ENCODE measurements at regions not wholly inside any gene's neighbourhood (a gene's known extent, or its start where the extent isn't known, plus 50 kb on each side); places are given as distances from the start of the nearest gene placed in this dataset.
A peak's percentile ranks its signal among the peaks of the same experiment; 100 is the strongest.
"Not testable (repeated sequence)": the region's sequence is repeated elsewhere in the genome, so short reads cannot be mapped to it uniquely, and the experiment has no call there.

- no peak for DNase-seq (ENCODE audit: low spot score)
Measured at GRCh38 chr4:24368801-24369200, 215.6 kb downstream of the DHX15 start.

- no peak for DNase-seq (ENCODE audit: low spot score)
Measured at GRCh38 chr4:24364852-24365251, 219.5 kb downstream of the DHX15 start.

- no peak for DNase-seq (ENCODE audit: low spot score)
Measured at GRCh38 chr4:24364249-24364648, 220.1 kb downstream of the DHX15 start.

- DNase-seq (ENCODE audit: low spot score), result no peak
Measured at GRCh38 chr4:24363751-24364150, 220.6 kb downstream of the DHX15 start.

- no peak for DNase-seq (ENCODE audit: low spot score)
Measured at GRCh38 chr4:24352112-24352511, 232.2 kb downstream of the DHX15 start.

- not testable (repeated sequence) for DNase-seq (ENCODE audit: low spot score)
Measured at GRCh38 chr4:24349168-24349996, 235.0 kb downstream of the DHX15 start.

GRCh38 chr4:24339260-24339659 is 245.1 kb downstream of the DHX15 start:
- no peak for DNase-seq (ENCODE audit: low spot score)

- no peak for DNase-seq (ENCODE audit: low spot score)
Measured at GRCh38 chr4:24337451-24338190, 246.7 kb downstream of the DHX15 start.

GRCh38 chr4:24335616-24336015 is 248.7 kb downstream of the DHX15 start:
- DNase-seq (ENCODE audit: low spot score), result no peak

GRCh38 chr4:24334906-24335305 is 249.4 kb downstream of the DHX15 start:
- no peak for DNase-seq (ENCODE audit: low spot score)

- no peak for DNase-seq (ENCODE audit: low spot score)
Measured at GRCh38 chr4:24330573-24330972, 253.8 kb downstream of the DHX15 start.

GRCh38 chr4:24330172-24330571 is 254.2 kb downstream of the DHX15 start:
- DNase-seq (ENCODE audit: low spot score), result peak; percentile 70

GRCh38 chr4:24328711-24329110 is 255.6 kb downstream of the DHX15 start:
- DNase-seq (ENCODE audit: low spot score), result no peak

GRCh38 chr4:24328310-24328709 is 256.0 kb downstream of the DHX15 start:
- no peak for DNase-seq (ENCODE audit: low spot score)

GRCh38 chr4:24322995-24323394 is 261.4 kb downstream of the DHX15 start:
- no peak for DNase-seq (ENCODE audit: low spot score)

- DNase-seq (ENCODE audit: low spot score), result no peak
Measured at GRCh38 chr4:24322511-24322910, 261.8 kb downstream of the DHX15 start.

GRCh38 chr4:24321616-24322015 is 262.7 kb downstream of the DHX15 start:
- no peak for DNase-seq (ENCODE audit: low spot score)

- DNase-seq (ENCODE audit: low spot score), result no peak
Measured at GRCh38 chr4:24321131-24321530, 263.2 kb downstream of the DHX15 start.

- no peak for DNase-seq (ENCODE audit: low spot score)
Measured at GRCh38 chr4:24319387-24319786, 265.0 kb downstream of the DHX15 start.

- peak; percentile 38 for DNase-seq (ENCODE audit: low spot score)
Measured at GRCh38 chr4:24315056-24315455, 269.3 kb downstream of the DHX15 start.

GRCh38 chr4:24312261-24312913 is 272.0 kb downstream of the DHX15 start:
- DNase-seq (ENCODE audit: low spot score), result no peak

GRCh38 chr4:24303926-24304325 is 280.4 kb downstream of the DHX15 start:
- DNase-seq (ENCODE audit: low spot score), result no peak

- DNase-seq (ENCODE audit: low spot score), result peak; percentile 4
Measured at GRCh38 chr4:24298911-24299310, 285.4 kb downstream of the DHX15 start.
